PC-3 (cell line): ENCODE measurements at regions not wholly inside any gene's neighbourhood (a gene's known extent, or its start where the extent isn't known, plus 50 kb on each side); places are given as distances from the start of the nearest gene placed in this dataset.

Source experiments
- EZH2 ChIP-seq: fragments of 300-600 bp; sonication (generic); IDR thresholded peaks from one replicate; pipeline ENCODE4 v1.6.1; 2017; ENCODE audit warnings: antibody characterized with exemption, mild to moderate bottlenecking, low read length; ENCODE audit not compliant: unreplicated experiment
- EZH2phosphoT487 ChIP-seq: fragments of 300-600 bp; sonication (generic); IDR thresholded peaks from 2 replicates; pipeline ENCODE4 v1.6.1; 2018; ENCODE audit warnings: mild to moderate bottlenecking, antibody characterized with exemption, low read length, borderline replicate concordance
- TF ChIP-seq, protein P1 (sequence below): fragments of 300-600 bp; sonication (generic); conservative IDR thresholded peaks from 2 replicates; pipeline ENCODE4 v1.5.1; 2017; ENCODE audit warnings: antibody characterized with exemption, low read depth, mild to moderate bottlenecking, low read length

DNA sequence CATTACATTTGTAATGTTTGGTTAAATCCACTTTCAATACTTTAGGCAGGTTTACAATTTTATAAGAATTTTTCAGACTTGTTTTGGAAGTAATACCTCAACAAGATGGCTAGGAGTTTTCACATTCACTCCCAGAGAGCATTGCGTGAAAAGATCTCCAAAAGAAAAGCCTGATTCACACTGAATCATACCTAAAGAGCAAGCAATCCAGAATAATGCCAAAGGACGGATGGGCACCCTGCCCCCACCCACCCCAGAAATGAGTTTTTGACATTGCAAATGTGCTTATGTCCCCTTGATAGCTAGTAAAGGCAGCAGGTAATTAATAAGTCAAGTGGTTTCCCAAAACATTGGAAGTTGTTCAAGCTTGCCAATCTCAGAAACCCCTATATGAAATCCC is 557.7 kb upstream of the TENM3 start:
- TF ChIP-seq, protein P1, sequence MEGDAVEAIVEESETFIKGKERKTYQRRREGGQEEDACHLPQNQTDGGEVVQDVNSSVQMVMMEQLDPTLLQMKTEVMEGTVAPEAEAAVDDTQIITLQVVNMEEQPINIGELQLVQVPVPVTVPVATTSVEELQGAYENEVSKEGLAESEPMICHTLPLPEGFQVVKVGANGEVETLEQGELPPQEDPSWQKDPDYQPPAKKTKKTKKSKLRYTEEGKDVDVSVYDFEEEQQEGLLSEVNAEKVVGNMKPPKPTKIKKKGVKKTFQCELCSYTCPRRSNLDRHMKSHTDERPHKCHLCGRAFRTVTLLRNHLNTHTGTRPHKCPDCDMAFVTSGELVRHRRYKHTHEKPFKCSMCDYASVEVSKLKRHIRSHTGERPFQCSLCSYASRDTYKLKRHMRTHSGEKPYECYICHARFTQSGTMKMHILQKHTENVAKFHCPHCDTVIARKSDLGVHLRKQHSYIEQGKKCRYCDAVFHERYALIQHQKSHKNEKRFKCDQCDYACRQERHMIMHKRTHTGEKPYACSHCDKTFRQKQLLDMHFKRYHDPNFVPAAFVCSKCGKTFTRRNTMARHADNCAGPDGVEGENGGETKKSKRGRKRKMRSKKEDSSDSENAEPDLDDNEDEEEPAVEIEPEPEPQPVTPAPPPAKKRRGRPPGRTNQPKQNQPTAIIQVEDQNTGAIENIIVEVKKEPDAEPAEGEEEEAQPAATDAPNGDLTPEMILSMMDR, result no peak
- TF ChIP-seq EZH2 (no peak), EZH2phosphoT487 (no peak)
